Endothelial cell of umbilical vein (primary cell): ENCODE measurements at regions not wholly inside any gene's neighbourhood (a gene's known extent, or its start where the extent isn't known, plus 50 kb on each side); places are given as distances from the start of the nearest gene placed in this dataset.

Experiments used
- BruUV-seq: library from RNA; stranded (reverse); fragments of 400-500 nt; replicated peaks from 2 replicates; lab custom pipeline; 2021; lab: Mats Ljungman, UMichigan
- CTCF ChIA-PET: fragments of 300-600, 350-600 bp; sonication (Branson Sonifier 250); formaldehyde crosslinking; loops from one replicate; lab custom pipeline; 2021; ENCODE audit warnings: antibody characterized with exemption, inconsistent platforms; lab: Charles Lee
- POLR2A ChIA-PET: fragments of 300-600, 350-600 bp; sonication (Branson Sonifier 250); formaldehyde crosslinking; loops from one replicate; lab custom pipeline; 2021; ENCODE audit warnings: antibody characterized with exemption, inconsistent platforms; lab: Charles Lee
- DNase-seq: peaks from one replicate; pipeline ENCODE4 v3.0.0-alpha.2; 2011; ENCODE audit warnings: low read depth, low spot score
- FAIRE-seq: peaks from 2 replicates; lab custom pipeline; 2011; peaks lifted over from hg19 to GRCh38; lab: Jason Lieb, UNC
- H2AFZ ChIP-seq: 2 replicates; pipeline ENCODE4 v1.6.0; 2012; ENCODE audit warnings: low read depth, low read length, control low read depth, inconsistent platforms
- H3K27ac ChIP-seq: 2 replicates; pipeline ENCODE4 v1.5.1; 2011; ENCODE audit warnings: low read depth, mild to moderate bottlenecking, control low read depth, low read length, moderate library complexity; ENCODE audit not compliant: insufficient read depth
- H3K27me3 ChIP-seq, 2 experiments: 2 replicates each; pipeline versions ENCODE4 v1.6.0 to v1.6.1; 2011; ENCODE audit warnings: low read length in 2 of 2, mixed read lengths in 1 of 2; ENCODE audit not compliant: control insufficient read depth in 2 of 2, insufficient read depth in 2 of 2
- H3K36me3 ChIP-seq, 2 experiments: 2 replicates in 1 of 2; 3 replicates in 1 of 2; pipeline ENCODE4 v1.5.1; 2011; ENCODE audit warnings: low read length in 2 of 2, mild to moderate bottlenecking in 1 of 2, moderate library complexity in 1 of 2; ENCODE audit not compliant: control insufficient read depth in 2 of 2, insufficient read depth in 2 of 2; ENCODE audit errors: extremely low read depth in 1 of 2
- H3K4me1 ChIP-seq: 3 replicates; pipeline ENCODE4 v1.5.1; 2011; ENCODE audit warnings: mild to moderate bottlenecking, low read length; ENCODE audit not compliant: control insufficient read depth, insufficient read depth; ENCODE audit errors: extremely low read depth
- H3K4me2 ChIP-seq: 2 replicates; pipeline ENCODE4 v1.6.1; 2011; ENCODE audit warnings: low read length, control low read depth, mixed read lengths; ENCODE audit not compliant: insufficient read depth
- H3K4me3 ChIP-seq, 3 experiments: fragments of 200-600 bp in 1 of 3; sonication (generic), shearing (Covaris generic) in 1 of 3; replicated peaks in 1 of 3; 2 replicates each; pipeline ENCODE4 v1.5.1; 2011 to 2016; ENCODE audit warnings: control low read depth in 3 of 3, low read length in 3 of 3, mild to moderate bottlenecking in 2 of 3, inconsistent platforms in 1 of 3, low read depth in 1 of 3, moderate library complexity in 1 of 3; ENCODE audit not compliant: insufficient read depth in 1 of 3
- H3K79me2 ChIP-seq: 2 replicates; pipeline ENCODE4 v1.6.0; 2012; ENCODE audit warnings: low read length, inconsistent platforms; ENCODE audit not compliant: control insufficient read depth, insufficient read depth
- H3K9ac ChIP-seq: replicated peaks from 2 replicates; pipeline ENCODE3; 2011; ENCODE audit warnings: low read length, control low read depth; ENCODE audit not compliant: insufficient read depth; ENCODE audit errors: extremely low read depth
- H3K9me1 ChIP-seq: replicated peaks from 3 replicates; pipeline ENCODE4 v1.6.0; 2011; ENCODE audit warnings: mild to moderate bottlenecking, low read length; ENCODE audit not compliant: control insufficient read depth, insufficient read depth; ENCODE audit errors: extremely low read depth
- H3K9me3 ChIP-seq: replicated peaks from 2 replicates; pipeline ENCODE4 v1.5.1; 2012; ENCODE audit warnings: low read length, inconsistent platforms; ENCODE audit not compliant: control insufficient read depth, insufficient read depth
- H4K20me1 ChIP-seq: replicated peaks from 2 replicates; pipeline ENCODE3; 2011; ENCODE audit warnings: mild to moderate bottlenecking, low read length; ENCODE audit not compliant: control insufficient read depth, insufficient read depth; ENCODE audit errors: extremely low read depth
- EZH2 ChIP-seq: IDR thresholded peaks from 2 replicates; pipeline ENCODE4 v1.6.1; 2012; ENCODE audit warnings: borderline replicate concordance, low read depth, mild to moderate bottlenecking, moderate library complexity, low read length, inconsistent platforms; ENCODE audit not compliant: severe bottlenecking
- GATA2 ChIP-seq: IDR thresholded peaks from 2 replicates; pipeline ENCODE4 v1.7.0; 2011; ENCODE audit warnings: low read depth, mild to moderate bottlenecking, moderate library complexity, mixed read lengths, low read length; ENCODE audit not compliant: insufficient read length, insufficient read depth
- JUN ChIP-seq: IDR thresholded peaks from 2 replicates; pipeline ENCODE4 v1.6.1; 2011; ENCODE audit warnings: borderline replicate concordance, low read depth; ENCODE audit not compliant: insufficient read length, insufficient read depth
- MYC ChIP-seq: IDR thresholded peaks from one replicate; pipeline ENCODE4 v1.6.1; 2011; ENCODE audit warnings: mild to moderate bottlenecking, low read depth, low read length
- POLR2A ChIP-seq: IDR thresholded peaks from 2 replicates; pipeline ENCODE4 v1.6.1; 2012; ENCODE audit warnings: low read depth, mild to moderate bottlenecking, control low read depth, low read length
- POLR2AphosphoS5 ChIP-seq: IDR thresholded peaks from 2 replicates; pipeline ENCODE4 v1.6.1; 2012; ENCODE audit warnings: low read depth, mild to moderate bottlenecking, control low read depth, low read length, moderate library complexity; ENCODE audit not compliant: insufficient read depth
- dilution Hi-C: fragments of 300-500 bp; cut with MboI; formaldehyde crosslinking; loops from one replicate; pipeline ENCODE4 v1.15.0; 2019; ENCODE audit warnings: low sequenced_read_pairs; ENCODE audit not compliant: extremely low pct_ligation_motif_present
- intact Hi-C: fragments of 100-400 bp; cut with micrococcal nuclease; formaldehyde crosslinking; loops from one replicate; pipeline ENCODE4 v1.10.0; 2022
- TF ChIP-seq, protein P1 (sequence below), 2 donors: IDR thresholded peaks; 1 replicate in 1 of 2; 2 replicates in 1 of 2; pipeline ENCODE4 v1.5.1; 2011; ENCODE audit warnings: low read length in 2 of 2, mild to moderate bottlenecking in 2 of 2, moderate library complexity in 2 of 2, control low read depth in 1 of 2, inconsistent platforms in 1 of 2, low read depth in 1 of 2; ENCODE audit not compliant: insufficient read depth in 1 of 2; ENCODE audit errors: extremely low read depth in 1 of 2
- TF ChIP-seq, protein P2 (sequence below): IDR thresholded peaks from 2 replicates; pipeline ENCODE4 v1.6.1; 2011; ENCODE audit not compliant: insufficient read depth, insufficient read length

GRCh38 chrX:121238093-121238492 is 190.7 kb downstream of the GLUD2 start:
- FAIRE-seq = no peak
- dilution Hi-C loops (no loop called here), intact Hi-C loops (no loop called here)
- no peak for DNase-seq
- Histone ChIP-seq H3K27ac (no peak overlapping the region), H4K20me1 (no peaks in the 10 kb centered on the region), H3K9me3 (no peaks in the 10 kb centered on the region), H3K9ac (no peak overlapping the region), H2AFZ (no peak overlapping the region), H3K79me2 (no peaks in the 10 kb centered on the region), H3K4me2 (no peak overlapping the region), H3K27me3 (no peaks in the 10 kb centered on the region), H3K9me1 (no peaks in the 10 kb centered on the region), H3K4me3 (no peak overlapping the region), H3K36me3 (no peaks in the 10 kb centered on the region), H3K4me1 (no peaks in the 10 kb centered on the region)
- TF ChIP-seq, protein P1, sequence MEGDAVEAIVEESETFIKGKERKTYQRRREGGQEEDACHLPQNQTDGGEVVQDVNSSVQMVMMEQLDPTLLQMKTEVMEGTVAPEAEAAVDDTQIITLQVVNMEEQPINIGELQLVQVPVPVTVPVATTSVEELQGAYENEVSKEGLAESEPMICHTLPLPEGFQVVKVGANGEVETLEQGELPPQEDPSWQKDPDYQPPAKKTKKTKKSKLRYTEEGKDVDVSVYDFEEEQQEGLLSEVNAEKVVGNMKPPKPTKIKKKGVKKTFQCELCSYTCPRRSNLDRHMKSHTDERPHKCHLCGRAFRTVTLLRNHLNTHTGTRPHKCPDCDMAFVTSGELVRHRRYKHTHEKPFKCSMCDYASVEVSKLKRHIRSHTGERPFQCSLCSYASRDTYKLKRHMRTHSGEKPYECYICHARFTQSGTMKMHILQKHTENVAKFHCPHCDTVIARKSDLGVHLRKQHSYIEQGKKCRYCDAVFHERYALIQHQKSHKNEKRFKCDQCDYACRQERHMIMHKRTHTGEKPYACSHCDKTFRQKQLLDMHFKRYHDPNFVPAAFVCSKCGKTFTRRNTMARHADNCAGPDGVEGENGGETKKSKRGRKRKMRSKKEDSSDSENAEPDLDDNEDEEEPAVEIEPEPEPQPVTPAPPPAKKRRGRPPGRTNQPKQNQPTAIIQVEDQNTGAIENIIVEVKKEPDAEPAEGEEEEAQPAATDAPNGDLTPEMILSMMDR (IDR thresholded peaks at IDR 0.05; ENCODE audit: extremely low read depth in 1 of 2, insufficient read depth in 1 of 2, low read depth in 1 of 2, low read length in 2 of 2) = no peak
- TF ChIP-seq POLR2AphosphoS5 (no peak), MYC (no peak)
- BruUV-seq = no TSS peak
- CTCF ChIA-PET = no interaction called here
- POLR2A ChIA-PET = no interaction called here

DNA sequence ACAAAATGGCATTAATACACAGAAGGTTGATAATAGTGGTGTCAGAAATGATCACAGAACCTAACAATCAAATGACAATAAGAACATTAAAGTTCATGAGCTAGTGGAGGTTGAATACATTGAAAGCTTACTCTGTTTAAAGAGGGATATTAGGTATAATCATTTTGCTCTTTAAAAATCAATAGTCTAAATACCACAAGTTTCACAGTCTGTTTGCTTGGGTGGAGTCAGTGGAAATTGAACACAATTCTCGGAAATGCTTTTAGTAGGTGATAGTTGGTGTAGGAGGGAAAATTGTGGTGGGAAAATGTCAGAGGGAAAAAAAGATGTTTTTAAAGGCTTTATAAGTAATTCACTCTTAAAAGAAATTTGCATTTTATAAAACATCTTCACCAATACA is 197.1 kb downstream of the GLUD2 start:
- no peaks in the 10 kb centered on the region for H3K79me2 ChIP-seq
- H3K27me3 ChIP-seq = no peaks in the 10 kb centered on the region
- FAIRE-seq (no peak), DNase-seq (no peak)
- H3K4me1 ChIP-seq = no peaks in the 10 kb centered on the region
- no peaks in the 10 kb centered on the region for H3K36me3 ChIP-seq
- no peaks in the 10 kb centered on the region for H4K20me1 ChIP-seq
- H3K4me2 ChIP-seq = no peak overlapping the region
- H3K9me3 ChIP-seq = no peaks in the 10 kb centered on the region
- CTCF ChIA-PET = no interaction called here
- dilution Hi-C loops = no loop called here
- no peak overlapping the region for H2AFZ ChIP-seq
- H3K4me3 ChIP-seq = no peak overlapping the region
- POLR2A ChIA-PET = no interaction called here
- H3K9ac ChIP-seq = no peak overlapping the region
- no TSS peak for BruUV-seq
- TF ChIP-seq GATA2 (no peak), POLR2A (no peak), JUN (no peak), POLR2AphosphoS5 (no peak), EZH2 (no peak)
- TF ChIP-seq, protein P2, sequence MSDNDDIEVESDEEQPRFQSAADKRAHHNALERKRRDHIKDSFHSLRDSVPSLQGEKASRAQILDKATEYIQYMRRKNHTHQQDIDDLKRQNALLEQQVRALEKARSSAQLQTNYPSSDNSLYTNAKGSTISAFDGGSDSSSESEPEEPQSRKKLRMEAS = no peak
- H3K9me1 ChIP-seq = no peaks in the 10 kb centered on the region
- H3K27ac ChIP-seq = no peak overlapping the region
- intact Hi-C loops = no loop called here
